NCI-H526 treated with DMSO at 0.1 percent for 48 hours (cell line): ENCODE measurements at regions not wholly inside any gene's neighbourhood (a gene's known extent, or its start where the extent isn't known, plus 50 kb on each side); places are given as distances from the start of the nearest gene placed in this dataset.

Source experiments
- DNase-seq: peaks from one replicate; lab custom pipeline; 2025; lab: John Stamatoyannopoulos, UW

- no peak for DNase-seq
Measured at GRCh38 chr7:68306692-68307107, 1291.6 kb upstream of the AUTS2 start.

GRCh38 chr7:68309271-68309670, 1289.0 kb upstream of the AUTS2 start:
- no peak for DNase-seq

- no peak for DNase-seq
Measured at GRCh38 chr7:68309806-68310205, 1288.5 kb upstream of the AUTS2 start.

- DNase-seq = no peak
Measured at GRCh38 chr7:68311958-68312357, 1286.3 kb upstream of the AUTS2 start.

- no peak for DNase-seq
Measured at GRCh38 chr7:68313806-68314205, 1284.5 kb upstream of the AUTS2 start.

GRCh38 chr7:68314208-68314607, 1284.1 kb upstream of the AUTS2 start:
- no peak for DNase-seq

- no peak for DNase-seq
Measured at GRCh38 chr7:68317476-68317875, 1280.8 kb upstream of the AUTS2 start.

- no peak for DNase-seq
Measured at GRCh38 chr7:68319061-68319460, 1279.2 kb upstream of the AUTS2 start.

GRCh38 chr7:68321076-68321639, 1277.1 kb upstream of the AUTS2 start:
- peak; percentile 4 for DNase-seq

- no peak for DNase-seq
Measured at GRCh38 chr7:68321776-68322496, 1276.3 kb upstream of the AUTS2 start.

- DNase-seq = no peak
Measured at GRCh38 chr7:68324621-68325020, 1273.7 kb upstream of the AUTS2 start.

GRCh38 chr7:68334216-68334615, 1264.1 kb upstream of the AUTS2 start:
- no peak for DNase-seq

- no peak for DNase-seq
Measured at GRCh38 chr7:68334636-68335272, 1263.5 kb upstream of the AUTS2 start.

GRCh38 chr7:68336594-68336993, 1261.7 kb upstream of the AUTS2 start:
- no peak for DNase-seq

GRCh38 chr7:68348401-68348800, 1249.9 kb upstream of the AUTS2 start:
- DNase-seq = no peak

GRCh38 chr7:68362745-68363518, 1235.3 kb upstream of the AUTS2 start:
- no peak for DNase-seq

- DNase-seq = no peak
Measured at GRCh38 chr7:68364886-68365625, 1233.2 kb upstream of the AUTS2 start.

- no peak for DNase-seq
Measured at GRCh38 chr7:68371985-68372384, 1226.3 kb upstream of the AUTS2 start.

- no peak for DNase-seq
Measured at GRCh38 chr7:68376131-68376661, 1222.1 kb upstream of the AUTS2 start.

- DNase-seq = no peak
Measured at GRCh38 chr7:68381731-68382130, 1216.5 kb upstream of the AUTS2 start.

- no peak for DNase-seq
Measured at GRCh38 chr7:68384581-68384980, 1213.7 kb upstream of the AUTS2 start.

GRCh38 chr7:68393051-68393450, 1205.2 kb upstream of the AUTS2 start:
- DNase-seq = no peak
